Mammary epithelial cell (primary cell): ENCODE measurements at regions not wholly inside any gene's neighbourhood (a gene's known extent, or its start where the extent isn't known, plus 50 kb on each side); places are given as distances from the start of the nearest gene placed in this dataset.

ENCODE experiments used
- EZH2 ChIP-seq: IDR thresholded peaks from 2 replicates; pipeline ENCODE4 v1.6.1; 2012; ENCODE audit warnings: low read length, inconsistent platforms, borderline replicate concordance
- TF ChIP-seq, protein P1 (sequence below), 2 donors: IDR thresholded peaks in 1 of 2; conservative IDR thresholded peaks in 1 of 2; 2 replicates each; pipeline ENCODE4 v1.5.1; 2011 to 2012; ENCODE audit warnings: inconsistent platforms in 2 of 2, low read length in 2 of 2, mild to moderate bottlenecking in 2 of 2, control low read depth in 1 of 2, low read depth in 1 of 2; ENCODE audit not compliant: insufficient read depth in 1 of 2; ENCODE audit errors: extremely low read depth in 1 of 2

DNA sequence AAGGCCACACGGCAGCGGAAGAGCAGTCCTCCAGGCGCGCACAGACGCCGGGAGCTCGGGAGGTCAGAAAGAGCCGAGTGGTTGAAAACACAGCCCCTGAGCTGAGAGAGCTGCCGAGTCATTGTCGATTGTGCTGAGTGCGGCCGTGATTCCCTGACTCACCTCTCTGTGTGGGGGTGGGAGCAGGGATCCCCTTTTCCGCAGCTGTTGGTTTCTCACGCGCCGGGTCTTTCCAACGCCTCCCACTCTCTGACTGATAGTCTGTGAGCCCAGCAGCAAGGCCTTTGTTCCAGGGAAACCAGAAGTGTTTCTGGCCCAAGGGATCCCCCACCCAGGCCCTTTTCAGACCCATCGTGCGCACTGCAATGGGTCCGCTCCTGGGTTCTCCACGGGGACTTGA lies 97.3 kb downstream of the MRPL36 start:
- TF ChIP-seq, protein P1, sequence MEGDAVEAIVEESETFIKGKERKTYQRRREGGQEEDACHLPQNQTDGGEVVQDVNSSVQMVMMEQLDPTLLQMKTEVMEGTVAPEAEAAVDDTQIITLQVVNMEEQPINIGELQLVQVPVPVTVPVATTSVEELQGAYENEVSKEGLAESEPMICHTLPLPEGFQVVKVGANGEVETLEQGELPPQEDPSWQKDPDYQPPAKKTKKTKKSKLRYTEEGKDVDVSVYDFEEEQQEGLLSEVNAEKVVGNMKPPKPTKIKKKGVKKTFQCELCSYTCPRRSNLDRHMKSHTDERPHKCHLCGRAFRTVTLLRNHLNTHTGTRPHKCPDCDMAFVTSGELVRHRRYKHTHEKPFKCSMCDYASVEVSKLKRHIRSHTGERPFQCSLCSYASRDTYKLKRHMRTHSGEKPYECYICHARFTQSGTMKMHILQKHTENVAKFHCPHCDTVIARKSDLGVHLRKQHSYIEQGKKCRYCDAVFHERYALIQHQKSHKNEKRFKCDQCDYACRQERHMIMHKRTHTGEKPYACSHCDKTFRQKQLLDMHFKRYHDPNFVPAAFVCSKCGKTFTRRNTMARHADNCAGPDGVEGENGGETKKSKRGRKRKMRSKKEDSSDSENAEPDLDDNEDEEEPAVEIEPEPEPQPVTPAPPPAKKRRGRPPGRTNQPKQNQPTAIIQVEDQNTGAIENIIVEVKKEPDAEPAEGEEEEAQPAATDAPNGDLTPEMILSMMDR (conservative IDR thresholded peaks at IDR 0.05 in 1 of 2, IDR thresholded peaks at IDR 0.05 in 1 of 2; ENCODE audit: extremely low read depth in 1 of 2, insufficient read depth in 1 of 2, low read depth in 1 of 2, low read length in 2 of 2) = no peak
- TF ChIP-seq EZH2 = no peak
